ENCODE measurements at regions not wholly inside any gene's neighbourhood (a gene's known extent, or its start where the extent isn't known, plus 50 kb on each side); places are given as distances from the start of the nearest gene placed in this dataset.
"Not testable (repeated sequence)": the region's sequence is repeated elsewhere in the genome, so short reads cannot be mapped to it uniquely, and the experiment has no call there.

DNA sequence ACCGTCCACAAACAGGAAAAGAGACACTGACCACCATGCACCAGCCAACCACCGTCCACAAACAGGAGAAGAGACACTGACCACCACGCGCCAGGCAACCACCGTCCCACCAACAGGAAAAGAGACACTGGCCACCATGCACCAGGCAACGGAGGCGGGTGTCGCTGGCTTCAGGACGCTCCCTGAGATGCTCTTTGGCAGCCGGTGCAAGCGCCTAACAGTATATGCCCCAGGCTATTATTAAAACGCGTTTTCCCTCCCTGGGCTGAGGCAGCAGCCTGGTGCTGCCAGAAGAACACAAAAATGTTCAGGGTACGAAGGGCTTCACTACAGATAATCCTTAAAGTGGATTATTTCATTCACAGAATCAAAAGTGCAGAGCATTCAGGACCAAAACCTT is 235.1 kb downstream of the DLL1 start:
- TF ChIP-seq, protein P1, sequence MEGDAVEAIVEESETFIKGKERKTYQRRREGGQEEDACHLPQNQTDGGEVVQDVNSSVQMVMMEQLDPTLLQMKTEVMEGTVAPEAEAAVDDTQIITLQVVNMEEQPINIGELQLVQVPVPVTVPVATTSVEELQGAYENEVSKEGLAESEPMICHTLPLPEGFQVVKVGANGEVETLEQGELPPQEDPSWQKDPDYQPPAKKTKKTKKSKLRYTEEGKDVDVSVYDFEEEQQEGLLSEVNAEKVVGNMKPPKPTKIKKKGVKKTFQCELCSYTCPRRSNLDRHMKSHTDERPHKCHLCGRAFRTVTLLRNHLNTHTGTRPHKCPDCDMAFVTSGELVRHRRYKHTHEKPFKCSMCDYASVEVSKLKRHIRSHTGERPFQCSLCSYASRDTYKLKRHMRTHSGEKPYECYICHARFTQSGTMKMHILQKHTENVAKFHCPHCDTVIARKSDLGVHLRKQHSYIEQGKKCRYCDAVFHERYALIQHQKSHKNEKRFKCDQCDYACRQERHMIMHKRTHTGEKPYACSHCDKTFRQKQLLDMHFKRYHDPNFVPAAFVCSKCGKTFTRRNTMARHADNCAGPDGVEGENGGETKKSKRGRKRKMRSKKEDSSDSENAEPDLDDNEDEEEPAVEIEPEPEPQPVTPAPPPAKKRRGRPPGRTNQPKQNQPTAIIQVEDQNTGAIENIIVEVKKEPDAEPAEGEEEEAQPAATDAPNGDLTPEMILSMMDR (IDR thresholded peaks at IDR 0.05): not testable (repeated sequence)
- not testable (repeated sequence) for TF ChIP-seq POLR2AphosphoS5, POLR2A (IDR thresholded peaks at IDR 0.05)

Measured in upper lobe of left lung (tissue), 4 donors.